ENCODE measurements at regions not wholly inside any gene's neighbourhood (a gene's known extent, or its start where the extent isn't known, plus 50 kb on each side); places are given as distances from the start of the nearest gene placed in this dataset.

DNA sequence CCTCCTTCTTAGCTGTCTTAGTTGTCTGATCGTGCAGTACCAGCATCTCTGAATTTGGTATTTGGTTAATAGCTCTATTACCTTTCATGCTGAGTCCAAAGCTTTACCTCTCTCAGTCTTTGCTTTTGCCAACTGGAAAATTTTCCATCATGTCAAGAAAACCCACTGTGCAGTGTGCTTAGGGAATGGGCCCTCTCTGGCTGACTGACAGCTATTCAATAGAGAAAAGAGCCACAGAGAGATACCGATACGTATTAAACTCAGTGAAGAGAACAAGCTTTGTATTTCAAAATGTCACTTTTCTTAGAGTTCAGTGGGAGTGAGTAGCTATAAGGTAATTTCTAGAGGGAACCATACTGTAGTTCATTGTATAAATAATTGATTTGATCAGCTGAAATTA lies 1507.1 kb downstream of the C4orf33 start:
- no peak overlapping the region for H3K27ac ChIP-seq
- TF ChIP-seq, protein P1, sequence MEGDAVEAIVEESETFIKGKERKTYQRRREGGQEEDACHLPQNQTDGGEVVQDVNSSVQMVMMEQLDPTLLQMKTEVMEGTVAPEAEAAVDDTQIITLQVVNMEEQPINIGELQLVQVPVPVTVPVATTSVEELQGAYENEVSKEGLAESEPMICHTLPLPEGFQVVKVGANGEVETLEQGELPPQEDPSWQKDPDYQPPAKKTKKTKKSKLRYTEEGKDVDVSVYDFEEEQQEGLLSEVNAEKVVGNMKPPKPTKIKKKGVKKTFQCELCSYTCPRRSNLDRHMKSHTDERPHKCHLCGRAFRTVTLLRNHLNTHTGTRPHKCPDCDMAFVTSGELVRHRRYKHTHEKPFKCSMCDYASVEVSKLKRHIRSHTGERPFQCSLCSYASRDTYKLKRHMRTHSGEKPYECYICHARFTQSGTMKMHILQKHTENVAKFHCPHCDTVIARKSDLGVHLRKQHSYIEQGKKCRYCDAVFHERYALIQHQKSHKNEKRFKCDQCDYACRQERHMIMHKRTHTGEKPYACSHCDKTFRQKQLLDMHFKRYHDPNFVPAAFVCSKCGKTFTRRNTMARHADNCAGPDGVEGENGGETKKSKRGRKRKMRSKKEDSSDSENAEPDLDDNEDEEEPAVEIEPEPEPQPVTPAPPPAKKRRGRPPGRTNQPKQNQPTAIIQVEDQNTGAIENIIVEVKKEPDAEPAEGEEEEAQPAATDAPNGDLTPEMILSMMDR (conservative IDR thresholded peaks at IDR 0.05; ENCODE audit: low read depth), result no peak
- ChIA-PET CTCF (interaction anchor here (0.7 kb wide), 1 partner anchor 145 kb away, joined by 3 read pairs; no protein-coding TSS in a partner anchor), POLR2A (ENCODE audit: low non-redundant PET) (no interaction called here)
- DNase-seq (ENCODE audit: low spot score), result no peak

DNA sequence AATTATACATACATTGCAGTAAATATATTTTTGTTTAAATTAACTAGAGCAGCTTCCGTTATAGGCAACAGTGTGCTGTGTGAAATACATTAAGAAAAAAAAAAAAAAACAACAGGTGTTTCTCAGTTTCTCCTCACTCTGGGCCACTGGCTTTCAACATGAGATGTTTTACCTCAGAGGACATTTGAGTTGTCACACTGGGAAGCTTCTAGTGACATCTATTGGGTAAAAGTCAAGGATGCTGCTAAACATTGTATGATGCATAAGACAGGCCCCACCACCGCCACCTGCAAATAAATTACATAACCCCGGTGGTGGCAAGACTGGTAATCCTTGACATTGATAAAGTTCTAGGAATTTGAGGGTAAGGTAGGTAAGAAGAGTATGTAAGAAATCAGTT lies 1512.2 kb downstream of the C4orf33 start:
- no peak for DNase-seq (ENCODE audit: low spot score)
- ChIA-PET CTCF (no interaction called here), POLR2A (ENCODE audit: low non-redundant PET) (no interaction called here)
- H3K27ac ChIP-seq, result no peak overlapping the region
- TF ChIP-seq, protein P1 (conservative IDR thresholded peaks at IDR 0.05; ENCODE audit: low read depth), result no peak

DNA sequence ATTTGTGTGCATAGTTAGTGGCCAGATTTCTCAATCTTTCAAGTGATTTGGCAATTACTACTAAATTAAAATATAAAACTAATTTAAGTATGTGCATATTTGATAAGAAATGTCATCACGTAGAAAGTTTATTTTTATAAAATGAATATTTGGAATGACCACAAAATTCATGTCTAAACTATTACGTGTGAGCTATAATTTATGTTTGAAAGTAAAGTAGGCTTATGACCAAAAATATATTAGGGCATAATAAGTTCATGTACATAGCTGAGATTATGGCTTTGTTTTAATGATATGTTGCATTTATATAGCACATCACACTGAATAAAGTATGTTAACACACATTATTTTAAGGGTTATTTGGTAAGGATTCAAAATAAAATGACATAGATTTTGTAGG lies 1532.6 kb downstream of the C4orf33 start:
- POLR2A ChIA-PET (ENCODE audit: low non-redundant PET), result no interaction called here
- H3K27ac ChIP-seq, result no peak overlapping the region
- CTCF ChIA-PET, result no interaction called here
- TF ChIP-seq, protein P1 (conservative IDR thresholded peaks at IDR 0.05; ENCODE audit: low read depth), result no peak
- DNase-seq (ENCODE audit: low spot score), result no peak

DNA sequence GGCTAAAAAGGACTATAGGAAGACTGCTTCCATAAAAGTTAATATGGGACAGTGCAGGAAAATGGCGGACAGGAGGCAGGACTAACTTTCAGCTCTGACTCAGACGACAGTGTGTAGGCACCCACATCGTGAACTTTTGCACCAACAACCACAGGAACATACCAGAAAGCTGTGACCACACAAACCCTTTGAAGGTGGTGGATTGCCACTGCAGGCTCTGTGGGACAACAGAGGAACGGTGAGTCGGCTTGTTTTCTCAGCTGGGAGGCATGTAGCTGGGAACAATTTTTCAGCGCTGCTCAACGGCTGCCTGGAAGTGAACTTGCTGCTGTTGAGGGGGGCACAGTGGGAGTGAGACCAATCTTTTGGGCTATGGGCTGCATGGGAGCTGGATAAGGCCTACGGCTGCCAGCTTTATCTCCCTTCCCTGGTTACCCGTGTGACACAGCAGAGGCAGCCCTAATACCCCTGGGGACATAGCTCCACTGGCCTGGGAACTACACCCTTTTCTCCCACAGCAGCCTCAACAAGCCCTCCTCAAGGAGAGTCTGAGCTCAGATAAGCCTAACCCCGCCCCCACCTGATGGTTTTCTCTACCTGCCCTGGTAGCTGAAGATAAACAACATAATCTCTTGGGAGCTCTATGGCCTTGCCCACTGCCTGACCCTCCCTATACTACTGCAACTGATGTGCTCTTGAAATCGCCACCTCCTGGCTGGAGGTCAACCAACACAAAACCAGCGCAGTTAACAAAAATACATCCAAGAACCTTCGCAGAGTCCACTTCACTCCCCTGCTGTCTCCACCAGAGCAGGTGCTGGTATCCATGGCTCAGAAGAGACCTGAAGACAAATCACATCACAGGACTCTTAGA lies 1537.0 kb downstream of the C4orf33 start:
- POLR2A ChIA-PET (ENCODE audit: low non-redundant PET), result no interaction called here
- DNase-seq (ENCODE audit: low spot score), result no peak
- H3K27ac ChIP-seq, result no peak overlapping the region
- TF ChIP-seq, protein P1 (conservative IDR thresholded peaks at IDR 0.05; ENCODE audit: low read depth), result no peak
- CTCF ChIA-PET, result no interaction called here

DNA sequence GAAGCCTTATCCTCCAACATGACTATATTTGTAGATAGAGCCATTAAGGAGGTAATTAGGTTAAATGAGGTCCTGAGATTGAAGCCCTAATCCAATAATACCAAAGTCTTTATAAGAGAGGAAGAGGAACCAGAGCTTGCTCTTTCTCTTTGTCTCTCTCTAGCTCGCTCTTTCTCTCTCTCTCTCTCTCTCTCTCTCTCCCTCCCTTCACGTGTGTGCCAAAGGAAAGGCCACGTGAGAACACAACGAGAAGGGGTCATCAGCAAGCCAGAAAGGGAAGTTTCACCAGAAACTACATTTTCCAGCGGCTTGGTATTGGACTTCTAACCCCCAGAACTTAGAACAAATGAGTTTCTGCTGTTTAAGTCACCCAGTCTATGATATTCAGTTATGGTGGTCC lies 1540.5 kb downstream of the C4orf33 start:
- DNase-seq (ENCODE audit: low spot score), result no peak
- ChIA-PET CTCF (interaction anchor here (0.7 kb wide), 1 partner anchor 1407 kb away, joined by 4 read pairs; no protein-coding TSS in a partner anchor), POLR2A (ENCODE audit: low non-redundant PET) (no interaction called here)
- no peak overlapping the region for H3K27ac ChIP-seq
- TF ChIP-seq, protein P1 (conservative IDR thresholded peaks at IDR 0.05; ENCODE audit: low read depth), result no peak

DNA sequence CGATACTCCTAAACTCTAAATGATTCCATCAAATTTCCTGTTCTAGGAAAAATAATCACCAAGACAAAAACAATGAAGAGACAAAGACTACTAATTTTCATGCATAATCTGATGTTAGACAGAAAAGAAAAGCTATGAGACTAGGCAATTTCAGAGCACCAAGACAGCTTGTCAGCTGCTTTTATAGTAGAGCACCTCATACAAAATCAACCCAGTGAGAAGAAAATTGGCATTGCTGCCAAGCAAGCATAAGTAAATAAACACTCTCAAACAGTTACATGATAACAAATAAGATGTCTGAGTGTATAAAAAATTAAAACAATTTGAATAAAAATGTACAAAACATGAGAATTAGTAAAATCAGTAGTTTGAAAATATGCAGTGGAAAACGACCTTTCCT lies 1544.6 kb downstream of the C4orf33 start:
- CTCF ChIA-PET, result no interaction called here
- TF ChIP-seq, protein P1 (conservative IDR thresholded peaks at IDR 0.05; ENCODE audit: low read depth), result no peak
- H3K27ac ChIP-seq, result no peak overlapping the region
- DNase-seq (ENCODE audit: low spot score), result no peak
- POLR2A ChIA-PET (ENCODE audit: low non-redundant PET), result no interaction called here
